OCI-LY1 (cell line): ENCODE measurements at regions not wholly inside any gene's neighbourhood (a gene's known extent, or its start where the extent isn't known, plus 50 kb on each side); places are given as distances from the start of the nearest gene placed in this dataset.

Source experiments
- H2AFZ ChIP-seq: fragments of 200-600 bp; sonication (generic), shearing (Covaris generic); 2 replicates; pipeline ENCODE4 v1.6.0; 2014; ENCODE audit warnings: antibody characterized with exemption, mild to moderate bottlenecking, low read length
- H3F3A ChIP-seq: fragments of 200-600 bp; sonication (generic), shearing (Covaris generic); 2 replicates; pipeline ENCODE4 v1.6.0; 2014; ENCODE audit warnings: mild to moderate bottlenecking, antibody characterized with exemption, low read length, moderate library complexity; ENCODE audit not compliant: insufficient read depth
- H3K27ac ChIP-seq: fragments of 200-600 bp; sonication (generic); 2 replicates; pipeline ENCODE4 v1.5.1; 2014; ENCODE audit warnings: low read length, mixed run types, mild to moderate bottlenecking, low read depth; ENCODE audit not compliant: poor library complexity, severe bottlenecking
- H3K27me3 ChIP-seq: fragments of 200-600 bp; sonication (generic); 2 replicates; pipeline ENCODE4 v1.6.0; 2014; ENCODE audit warnings: antibody characterized with exemption, mild to moderate bottlenecking, low read length, moderate library complexity; ENCODE audit not compliant: insufficient read depth
- H3K36me3 ChIP-seq: fragments of 200-600 bp; sonication (generic); 2 replicates; pipeline ENCODE4 v1.6.1; 2014; ENCODE audit warnings: mild to moderate bottlenecking, antibody characterized with exemption, low read length, moderate library complexity, mixed read lengths; ENCODE audit not compliant: insufficient read depth
- H3K4me1 ChIP-seq: fragments of 200-600 bp; sonication (generic); 2 replicates; pipeline ENCODE4 v1.5.1; 2014; ENCODE audit warnings: mild to moderate bottlenecking, low read length, moderate library complexity; ENCODE audit not compliant: insufficient read depth, severe bottlenecking
- H3K4me2 ChIP-seq: fragments of 200-600 bp; sonication (generic), shearing (Covaris generic); 2 replicates; pipeline ENCODE4 v1.6.1; 2014; ENCODE audit warnings: low read length
- H3K4me3 ChIP-seq: fragments of 200-600 bp; sonication (generic); 2 replicates; pipeline ENCODE4 v1.5.1; 2014; ENCODE audit warnings: low read length, low read depth, mild to moderate bottlenecking, mixed read lengths; ENCODE audit not compliant: poor library complexity, severe bottlenecking
- H3K79me2 ChIP-seq: fragments of 200-600 bp; shearing (Covaris generic); 2 replicates; pipeline ENCODE4 v1.6.1; 2016; ENCODE audit warnings: mixed run types, low read length, mixed read lengths; ENCODE audit not compliant: insufficient read depth
- H3K9ac ChIP-seq: fragments of 200-600 bp; sonication (generic), shearing (Covaris generic); 2 replicates; pipeline ENCODE4 v1.6.1; 2014; ENCODE audit warnings: mild to moderate bottlenecking, low read length, mixed read lengths
- H3K9me2 ChIP-seq: fragments of 200-600 bp; sonication (generic), shearing (Covaris generic); 2 replicates; pipeline ENCODE4 v1.6.1; 2014; ENCODE audit warnings: low read depth, mild to moderate bottlenecking, low read length, mixed read lengths
- H3K9me3 ChIP-seq: fragments of 200-600 bp; shearing (Covaris generic); 2 replicates; pipeline ENCODE4 v1.6.1; 2014; ENCODE audit warnings: low read length, mixed read lengths
- H4K20me1 ChIP-seq: fragments of 200-600 bp; sonication (generic), shearing (Covaris generic); 2 replicates; pipeline ENCODE4 v1.6.0; 2016; ENCODE audit warnings: mild to moderate bottlenecking, low read length; ENCODE audit not compliant: insufficient read depth
- CTCF ChIP-seq: fragments of 200-600 bp; sonication (generic), shearing (Covaris generic); IDR thresholded peaks from 2 replicates; pipeline ENCODE4 v1.5.1; 2017; ENCODE audit warnings: mild to moderate bottlenecking, antibody characterized with exemption, low read length, moderate library complexity, mixed read lengths
- EZH2 ChIP-seq: fragments of 200-600 bp; sonication (generic), shearing (Covaris generic); IDR thresholded peaks from 2 replicates; pipeline ENCODE4 v1.8.0; 2017; ENCODE audit warnings: borderline replicate concordance, mixed run types, mild to moderate bottlenecking, antibody characterized with exemption, low read length, moderate library complexity, mixed read lengths

DNA sequence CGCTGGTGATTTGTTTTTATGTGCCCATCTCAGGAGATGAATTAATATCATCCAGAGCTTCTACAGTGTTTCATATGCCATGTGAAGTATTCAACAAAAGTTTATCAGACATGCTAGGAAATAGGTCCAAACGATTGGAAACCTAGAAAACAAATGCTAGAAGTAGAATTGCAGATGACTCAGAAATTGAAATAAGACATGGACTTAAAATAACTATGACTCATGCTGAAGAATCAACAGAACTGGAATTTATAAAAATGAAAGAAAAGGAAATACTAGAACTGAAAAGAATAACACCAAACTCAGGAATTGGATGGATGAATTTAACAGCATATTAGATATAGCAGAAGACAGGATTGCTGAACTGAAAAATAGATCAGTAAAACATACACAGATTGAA lies 172.7 kb upstream of the GIMD1 start:
- Histone ChIP-seq H3K27ac (no peak overlapping the region), H3K36me3 (no peaks in the 10 kb centered on the region), H3K4me2 (no peak overlapping the region), H3K27me3 (no peaks in the 10 kb centered on the region), H3F3A (no peaks in the 10 kb centered on the region), H2AFZ (no peak overlapping the region), H4K20me1 (no peaks in the 10 kb centered on the region), H3K79me2 (no peaks in the 10 kb centered on the region), H3K9me2 (no peaks in the 10 kb centered on the region), H3K4me1 (no peaks in the 10 kb centered on the region), H3K9me3 (no peaks in the 10 kb centered on the region), H3K9ac (no peak overlapping the region), H3K4me3 (no peak overlapping the region)
- TF ChIP-seq EZH2: no peak

- Histone ChIP-seq H3K79me2 (no peaks in the 10 kb centered on the region), H3K36me3 (no peaks in the 10 kb centered on the region), H3K4me1 (no peaks in the 10 kb centered on the region), H3K9me3 (no peaks in the 10 kb centered on the region), H4K20me1 (no peaks in the 10 kb centered on the region), H3K4me3 (no peak overlapping the region), H3K27ac (no peak overlapping the region), H2AFZ (no peak overlapping the region), H3K4me2 (no peak overlapping the region), H3F3A (no peaks in the 10 kb centered on the region), H3K9ac (no peak overlapping the region), H3K27me3 (no peaks in the 10 kb centered on the region), H3K9me2 (no peaks in the 10 kb centered on the region)
- TF ChIP-seq CTCF (no peak), EZH2 (no peak)
Measured at GRCh38 chr4:106530821-106531220, 162.2 kb upstream of the GIMD1 start.

GRCh38 chr4:106530024-106530361 lies 161.4 kb upstream of the GIMD1 start:
- no peaks in the 10 kb centered on the region for H3K36me3 ChIP-seq
- no peaks in the 10 kb centered on the region for H3K9me3 ChIP-seq
- no peaks in the 10 kb centered on the region for H3K9me2 ChIP-seq
- H3K4me3 ChIP-seq: no peak overlapping the region
- no peaks in the 10 kb centered on the region for H3K4me1 ChIP-seq
- no peak overlapping the region for H3K4me2 ChIP-seq
- no peaks in the 10 kb centered on the region for H3K79me2 ChIP-seq
- no peak overlapping the region; the same call in 1 of the 2 replicates for H2AFZ ChIP-seq
- no peaks in the 10 kb centered on the region for H3K27me3 ChIP-seq
- H4K20me1 ChIP-seq: no peaks in the 10 kb centered on the region
- TF ChIP-seq EZH2 (no peak), CTCF (no peak)
- H3F3A ChIP-seq: no peaks in the 10 kb centered on the region
- H3K9ac ChIP-seq: no peak overlapping the region
- H3K27ac ChIP-seq: no peak overlapping the region

DNA sequence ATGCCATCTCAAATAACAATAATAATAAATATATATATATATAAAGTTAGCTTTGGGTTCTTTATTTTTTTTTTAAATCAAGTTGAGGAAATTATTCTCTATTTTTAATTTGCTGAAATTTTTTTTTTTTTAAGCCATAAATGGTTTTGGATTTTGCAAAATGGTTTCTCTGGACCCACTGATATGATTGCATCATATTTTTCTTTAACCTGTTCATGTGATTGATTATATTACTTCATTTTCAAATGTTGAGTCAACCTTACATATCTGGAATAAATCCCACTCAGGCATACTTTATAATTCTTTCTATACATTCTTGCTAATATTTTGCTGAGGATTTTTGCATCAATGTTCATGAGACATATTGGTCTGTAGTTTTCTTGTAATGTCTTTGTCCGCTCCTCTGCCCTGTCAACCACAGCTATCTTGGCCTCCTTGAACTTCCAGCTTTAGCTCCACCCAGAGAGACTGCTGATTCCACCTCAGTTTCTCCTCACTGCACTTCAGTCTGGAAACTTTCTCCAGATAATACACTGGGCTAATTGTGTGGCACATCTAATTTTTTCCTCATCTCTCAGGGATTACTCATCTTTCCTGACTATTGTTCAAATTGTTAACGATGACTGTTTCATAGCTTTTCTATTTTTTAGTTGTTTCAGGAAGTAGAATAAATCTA lies 160.9 kb upstream of the GIMD1 start:
- no peak for TF ChIP-seq EZH2
- no peak for TF ChIP-seq CTCF
- no peaks in the 10 kb centered on the region for H4K20me1 ChIP-seq
- no peak overlapping the region; the same call in 1 of the 2 replicates for H2AFZ ChIP-seq
- H3K4me1 ChIP-seq: no peaks in the 10 kb centered on the region
- H3K36me3 ChIP-seq: no peaks in the 10 kb centered on the region
- H3K79me2 ChIP-seq: no peaks in the 10 kb centered on the region
- no peak overlapping the region for H3K4me3 ChIP-seq
- H3K9me3 ChIP-seq: no peaks in the 10 kb centered on the region
- no peaks in the 10 kb centered on the region for H3K27me3 ChIP-seq
- H3K9me2 ChIP-seq: no peaks in the 10 kb centered on the region
- no peaks in the 10 kb centered on the region for H3F3A ChIP-seq
- no peak overlapping the region for H3K27ac ChIP-seq
- no peak overlapping the region for H3K9ac ChIP-seq
- H3K4me2 ChIP-seq: no peak overlapping the region
